Breast epithelium (tissue), 4 donors: ENCODE measurements at regions not wholly inside any gene's neighbourhood (a gene's known extent, or its start where the extent isn't known, plus 50 kb on each side); places are given as distances from the start of the nearest gene placed in this dataset.

Experiments
- DNase-seq, 2 donors: peaks; one replicate each; pipeline ENCODE4 v3.0.0-alpha.2; 2019; ENCODE audit warnings: low spot score in 2 of 2
- H3K27ac ChIP-seq, 2 donors: fragments of 200-600 bp; sonication (generic) in 1 of 2; one replicate each; pipeline ENCODE4 v1.5.1; 2016 to 2019; ENCODE audit warnings: mild to moderate bottlenecking in 1 of 2
- H3K27me3 ChIP-seq, 2 donors: fragments of 200-600 bp; sonication (generic) in 1 of 2; one replicate each; pipeline versions ENCODE4 v1.5.1 to v1.6.0; 2017 to 2019; ENCODE audit warnings: control low read depth in 1 of 2, mild to moderate bottlenecking in 1 of 2
- H3K36me3 ChIP-seq: fragments of 200-600 bp; one replicate; pipeline ENCODE4 v1.5.1; 2019
- H3K4me1 ChIP-seq, 2 donors: fragments of 200-600 bp; sonication (generic); one replicate each; pipeline ENCODE4 v1.5.1; 2016 to 2019; ENCODE audit warnings: control low read depth in 1 of 2
- H3K4me3 ChIP-seq, 3 donors: fragments of 200-600 bp; sonication (generic); 1 replicate in 2 of 3; 2 replicates in 1 of 3; pipeline ENCODE4 v1.5.1; 2016 to 2019; ENCODE audit warnings: mild to moderate bottlenecking in 3 of 3, moderate library complexity in 2 of 3
- H3K9me3 ChIP-seq, 2 donors: fragments of 200-600 bp; sonication (generic) in 1 of 2; one replicate each; pipeline ENCODE4 v1.5.1; 2016 to 2019; ENCODE audit warnings: control low read depth in 1 of 2
- POLR2A ChIP-seq: fragments of 450-650 bp; IDR thresholded peaks from one replicate; pipeline ENCODE4 v1.6.1; 2016; ENCODE audit warnings: antibody characterized with exemption, mild to moderate bottlenecking, moderate library complexity
- POLR2AphosphoS5 ChIP-seq, 3 donors: sonication (generic); formaldehyde crosslinking; IDR thresholded peaks; one replicate each; pipeline ENCODE4 v1.6.1; 2017; ENCODE audit warnings: antibody characterized with exemption in 3 of 3
- intact Hi-C: fragments of 100-400 bp; cut with DNase I; formaldehyde crosslinking; loops from one replicate; pipeline ENCODE4 v1.15.1; 2023; ENCODE audit warnings: low total_unique reads
- TF ChIP-seq, protein P1 (sequence below), 3 donors: fragments of 450-650 bp; IDR thresholded peaks; one replicate each; pipeline ENCODE4 v1.5.1; 2016 to 2017; ENCODE audit warnings: antibody characterized with exemption in 3 of 3, mild to moderate bottlenecking in 3 of 3, moderate library complexity in 3 of 3

DNA sequence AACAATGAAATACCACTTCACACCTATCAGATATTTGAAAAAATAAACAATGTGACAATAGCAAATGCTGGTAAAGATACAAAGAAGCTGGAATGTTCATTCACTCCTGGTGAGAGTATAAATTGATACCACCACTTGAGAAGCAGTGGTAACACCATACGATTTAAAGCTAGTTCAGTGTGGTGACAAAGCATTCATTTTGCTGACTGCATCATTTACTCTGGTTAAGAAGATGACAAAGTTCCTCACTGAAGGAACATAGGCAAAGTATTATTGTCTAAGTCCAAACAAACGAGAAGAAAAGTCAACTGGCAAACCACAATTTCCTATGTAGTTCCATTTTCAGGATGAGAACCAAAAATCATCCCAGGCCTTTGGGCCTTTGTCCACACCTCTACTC is 102.5 kb downstream of the GEMIN8 start:
- intact Hi-C loops = no loop called here
- no peak for DNase-seq
- Histone ChIP-seq H3K36me3 (no peaks in the 10 kb centered on the region), H3K9me3 (no peaks in the 10 kb centered on the region), H3K4me3 (no peak overlapping the region), H3K27me3 (peaks cover 0 to 23% of the 10 kb centered on the region in 2 donors), H3K4me1 (no peaks in the 10 kb centered on the region), H3K27ac (no peak overlapping the region)
- TF ChIP-seq POLR2A (no peak), POLR2AphosphoS5 (IDR thresholded peaks at IDR 0.05) (no peak)
- TF ChIP-seq, protein P1, sequence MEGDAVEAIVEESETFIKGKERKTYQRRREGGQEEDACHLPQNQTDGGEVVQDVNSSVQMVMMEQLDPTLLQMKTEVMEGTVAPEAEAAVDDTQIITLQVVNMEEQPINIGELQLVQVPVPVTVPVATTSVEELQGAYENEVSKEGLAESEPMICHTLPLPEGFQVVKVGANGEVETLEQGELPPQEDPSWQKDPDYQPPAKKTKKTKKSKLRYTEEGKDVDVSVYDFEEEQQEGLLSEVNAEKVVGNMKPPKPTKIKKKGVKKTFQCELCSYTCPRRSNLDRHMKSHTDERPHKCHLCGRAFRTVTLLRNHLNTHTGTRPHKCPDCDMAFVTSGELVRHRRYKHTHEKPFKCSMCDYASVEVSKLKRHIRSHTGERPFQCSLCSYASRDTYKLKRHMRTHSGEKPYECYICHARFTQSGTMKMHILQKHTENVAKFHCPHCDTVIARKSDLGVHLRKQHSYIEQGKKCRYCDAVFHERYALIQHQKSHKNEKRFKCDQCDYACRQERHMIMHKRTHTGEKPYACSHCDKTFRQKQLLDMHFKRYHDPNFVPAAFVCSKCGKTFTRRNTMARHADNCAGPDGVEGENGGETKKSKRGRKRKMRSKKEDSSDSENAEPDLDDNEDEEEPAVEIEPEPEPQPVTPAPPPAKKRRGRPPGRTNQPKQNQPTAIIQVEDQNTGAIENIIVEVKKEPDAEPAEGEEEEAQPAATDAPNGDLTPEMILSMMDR (IDR thresholded peaks at IDR 0.05) = no peak

DNA sequence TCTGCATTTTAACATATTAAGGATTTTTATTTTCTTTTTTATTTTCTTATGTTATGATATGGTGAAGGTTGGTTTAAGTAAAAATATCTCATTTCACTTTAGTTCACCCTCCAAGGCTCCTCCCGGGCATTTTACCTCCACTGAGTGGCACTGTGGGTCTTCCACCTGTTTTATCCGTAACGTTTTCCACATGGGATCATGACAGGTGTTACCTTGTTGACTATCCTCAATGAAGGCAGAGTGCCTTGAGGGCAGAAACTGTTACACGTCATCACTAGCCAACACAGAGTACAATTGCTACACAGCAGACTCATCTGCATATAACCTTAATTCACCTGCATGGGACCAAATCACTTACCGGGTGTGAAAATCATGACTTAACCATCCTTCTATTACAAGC is 105.8 kb downstream of the GEMIN8 start:
- Histone ChIP-seq H3K36me3 (no peaks in the 10 kb centered on the region), H3K27me3 (peaks cover 0 to 27% of the 10 kb centered on the region in 2 donors), H3K4me1 (no peaks in the 10 kb centered on the region), H3K9me3 (no peaks in the 10 kb centered on the region), H3K27ac (no peak overlapping the region), H3K4me3 (no peak overlapping the region)
- no peak for TF ChIP-seq POLR2AphosphoS5 (IDR thresholded peaks at IDR 0.05)
- TF ChIP-seq, protein P1 (IDR thresholded peaks at IDR 0.05) = no peak
- TF ChIP-seq POLR2A = no peak
- peak in 1 of 2 donors; percentile 50 for DNase-seq
- intact Hi-C loops = no loop called here

DNA sequence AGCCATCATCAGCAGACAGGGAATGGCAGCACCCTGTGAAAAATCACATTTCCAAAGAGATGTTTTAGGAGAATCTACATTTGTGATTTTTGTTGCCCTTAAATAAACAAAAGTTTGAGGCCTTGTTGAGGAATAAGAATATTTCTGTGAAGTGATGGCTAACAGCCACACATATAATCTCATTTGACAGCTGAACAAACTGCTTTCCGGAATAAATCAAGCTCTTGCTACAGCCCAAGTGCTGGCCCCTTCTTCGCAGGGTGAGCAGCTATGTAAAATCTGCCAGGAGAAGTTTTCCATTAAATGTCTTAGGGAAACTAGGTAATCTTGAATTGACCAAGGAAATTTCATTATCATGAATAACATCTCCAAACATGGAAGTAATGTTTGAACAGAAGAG is 106.4 kb upstream of the GPM6B start:
- intact Hi-C loops = no loop called here
- Histone ChIP-seq H3K36me3 (no peaks in the 10 kb centered on the region), H3K4me1 (no peaks in the 10 kb centered on the region), H3K27me3 (peaks cover 0 to 23% of the 10 kb centered on the region in 2 donors), H3K9me3 (no peaks in the 10 kb centered on the region), H3K27ac (no peak overlapping the region), H3K4me3 (no peak overlapping the region)
- TF ChIP-seq POLR2A (no peak), POLR2AphosphoS5 (IDR thresholded peaks at IDR 0.05) (no peak)
- TF ChIP-seq, protein P1 (IDR thresholded peaks at IDR 0.05) = no peak
- no peak for DNase-seq

DNA sequence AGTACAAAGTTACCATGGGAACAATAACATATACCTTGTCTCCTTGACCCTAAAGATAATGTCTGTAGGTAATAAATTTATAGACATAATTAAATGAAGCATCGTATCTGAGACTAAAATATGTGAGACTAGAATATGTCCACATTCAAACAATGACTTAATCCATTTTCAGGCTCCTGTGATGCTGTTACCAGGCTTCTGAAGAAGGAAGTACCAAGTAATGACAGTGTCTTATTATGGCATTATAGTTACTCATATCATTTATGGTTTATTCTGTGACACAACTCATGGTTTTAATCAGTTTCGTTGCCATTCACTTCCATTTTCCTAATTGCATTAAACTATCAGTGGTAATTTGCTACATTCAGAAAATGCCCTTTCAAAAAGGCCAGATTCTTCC is 100.6 kb upstream of the GPM6B start:
- Histone ChIP-seq H3K27ac (no peak overlapping the region), H3K4me3 (no peak overlapping the region), H3K36me3 (no peaks in the 10 kb centered on the region), H3K27me3 (peaks cover 0 to 27% of the 10 kb centered on the region in 2 donors), H3K4me1 (no peaks in the 10 kb centered on the region), H3K9me3 (no peaks in the 10 kb centered on the region)
- intact Hi-C loops = no loop called here
- TF ChIP-seq, protein P1 (IDR thresholded peaks at IDR 0.05) = no peak
- TF ChIP-seq POLR2AphosphoS5 (IDR thresholded peaks at IDR 0.05) (no peak), POLR2A (no peak)
- no peak for DNase-seq

GRCh38 chrX:13911586-13911985 is 94.7 kb upstream of the GPM6B start:
- intact Hi-C loops = no loop called here
- no peak overlapping the region for H3K27ac ChIP-seq
- no peaks in the 10 kb centered on the region for H3K4me1 ChIP-seq
- no peaks in the 10 kb centered on the region for H3K9me3 ChIP-seq
- H3K36me3 ChIP-seq = no peaks in the 10 kb centered on the region
- no peak overlapping the region for H3K4me3 ChIP-seq
- no peak for DNase-seq
- peaks cover 0 to 36% of the 10 kb centered on the region in 2 donors for H3K27me3 ChIP-seq
- TF ChIP-seq POLR2A (no peak), POLR2AphosphoS5 (IDR thresholded peaks at IDR 0.05) (no peak)
- TF ChIP-seq, protein P1 (IDR thresholded peaks at IDR 0.05) = no peak
